Esophagus squamous epithelium (tissue), 4 donors: ENCODE measurements at regions not wholly inside any gene's neighbourhood (a gene's known extent, or its start where the extent isn't known, plus 50 kb on each side); places are given as distances from the start of the nearest gene placed in this dataset.

Experiments used
- CTCF ChIP-seq, 6 experiments: fragments of 450-650 bp in 4 of 6; fragments of 200-600 bp in 2 of 6; sonication (generic) in 2 of 6; IDR thresholded peaks; one replicate each; pipeline ENCODE4 v1.5.1; 2016 to 2019; ENCODE audit warnings: antibody characterized with exemption in 6 of 6, mild to moderate bottlenecking in 4 of 6, moderate library complexity in 4 of 6
- POLR2A ChIP-seq, 4 donors: fragments of 450-650 bp; IDR thresholded peaks; one replicate each; pipeline ENCODE4 v1.6.1; 2017; ENCODE audit warnings: antibody characterized with exemption in 4 of 4, mild to moderate bottlenecking in 4 of 4, moderate library complexity in 3 of 4

- TF ChIP-seq CTCF (IDR thresholded peaks at IDR 0.05) (no peak), POLR2A (IDR thresholded peaks at IDR 0.05) (no peak)
Measured at GRCh38 chr2:210873631-210874030, 317.2 kb downstream of the CPS1 start.
